GM18520 (cell line): ENCODE measurements at regions not wholly inside any gene's neighbourhood (a gene's known extent, or its start where the extent isn't known, plus 50 kb on each side); places are given as distances from the start of the nearest gene placed in this dataset.
"Not testable (repeated sequence)": the region's sequence is repeated elsewhere in the genome, so short reads cannot be mapped to it uniquely, and the experiment has no call there.

Source experiments
- ATAC-seq: cut with Tn5 transposase; IDR thresholded peaks from one replicate; pipeline ENCODE4 v1.9.1; 2021; ENCODE audit not compliant: unreplicated experiment

GRCh38 chr12:126910570-126910969, 1356.4 kb upstream of the TMEM132C start:
- no peak for ATAC-seq

DNA sequence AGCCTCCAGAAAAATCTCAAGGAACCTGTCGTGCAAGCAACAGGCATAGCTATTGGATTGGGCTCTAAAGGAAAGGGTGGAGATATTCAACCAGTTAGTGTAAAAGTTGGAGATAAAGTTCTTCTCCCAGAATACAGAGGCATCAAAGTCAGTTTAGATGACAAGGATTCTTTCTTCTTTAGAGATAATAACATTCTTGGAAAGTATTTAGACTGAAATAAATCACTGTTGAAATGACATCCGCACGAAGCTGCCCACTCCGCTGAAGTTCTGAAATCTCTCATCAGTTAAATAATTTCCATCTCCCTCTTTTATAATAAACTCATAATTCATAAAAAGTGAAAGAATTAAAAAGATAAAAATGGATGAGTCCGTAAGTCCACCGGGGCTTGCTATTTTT, 1354.9 kb upstream of the TMEM132C start:
- ATAC-seq = no peak

DNA sequence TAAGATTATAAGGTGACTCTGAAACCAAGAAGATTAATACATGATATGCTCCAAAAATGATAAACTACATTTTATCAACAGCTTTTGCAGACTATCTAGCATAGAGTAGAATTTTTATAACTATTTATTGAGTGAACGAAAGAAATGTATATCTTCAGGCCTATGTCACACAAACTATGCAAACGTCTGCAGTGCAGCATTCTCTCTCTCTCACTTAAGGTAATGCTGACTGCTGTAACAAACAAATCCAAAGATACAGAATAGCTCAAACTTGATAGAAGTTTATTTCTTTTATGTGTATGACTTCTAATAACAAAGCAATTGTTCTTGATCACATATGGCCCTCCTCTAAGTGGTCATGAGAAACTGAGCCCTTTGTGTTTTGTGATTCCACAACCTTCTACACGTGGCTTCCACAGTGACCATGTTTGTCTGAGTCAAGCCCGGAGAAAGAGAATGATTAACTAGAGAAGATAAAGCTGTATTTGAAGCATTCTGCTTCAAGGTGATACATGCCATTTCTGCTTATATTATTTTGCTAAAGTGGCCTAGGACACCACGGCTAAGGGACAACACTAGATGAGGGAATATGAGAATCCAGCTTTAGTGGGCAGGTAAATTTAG, 1352.7 kb upstream of the TMEM132C start:
- no peak for ATAC-seq

DNA sequence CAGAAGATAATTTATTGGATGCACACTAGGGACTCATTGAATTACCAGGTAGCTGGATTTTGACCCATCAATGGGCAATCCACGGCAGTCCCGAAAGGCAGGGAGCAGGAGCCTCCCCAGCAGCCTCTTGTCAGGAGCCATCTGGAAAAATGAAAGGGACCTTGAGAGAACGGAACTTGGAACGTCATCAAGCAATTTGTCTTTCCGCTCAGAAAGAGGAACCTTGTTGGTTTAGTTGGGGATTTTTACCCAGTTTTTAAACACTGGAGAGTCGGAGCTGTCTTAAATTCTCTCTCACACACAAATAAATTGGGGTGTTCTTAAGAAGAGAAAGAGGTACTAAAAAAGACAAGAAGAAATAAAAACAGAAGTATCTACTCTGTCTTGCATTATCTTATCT, 1351.7 kb upstream of the TMEM132C start:
- ATAC-seq = no peak

GRCh38 chr12:126926023-126926594, 1340.9 kb upstream of the TMEM132C start:
- no peak for ATAC-seq

DNA sequence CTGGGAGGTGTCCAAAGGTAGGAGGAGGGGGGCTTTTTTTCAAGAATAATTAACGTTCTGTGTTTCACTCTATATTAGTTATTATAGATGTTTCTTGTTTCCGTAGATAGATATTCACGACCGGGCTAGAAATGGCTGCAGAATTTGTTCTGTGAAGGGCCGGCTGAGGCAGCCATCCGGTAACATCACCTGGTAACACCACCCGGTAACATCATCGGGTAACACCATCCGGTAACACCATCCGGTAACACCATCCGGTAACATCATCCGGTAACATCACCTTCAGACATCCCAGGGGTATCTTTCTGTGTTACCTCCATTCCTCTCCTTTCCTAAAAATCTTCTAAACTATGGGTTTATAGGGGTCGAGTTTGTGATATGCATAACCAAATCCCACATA, 1336.7 kb upstream of the TMEM132C start:
- no peak for ATAC-seq

- no peak for ATAC-seq
Observed at GRCh38 chr12:126932156-126932555, 1334.8 kb upstream of the TMEM132C start.

DNA sequence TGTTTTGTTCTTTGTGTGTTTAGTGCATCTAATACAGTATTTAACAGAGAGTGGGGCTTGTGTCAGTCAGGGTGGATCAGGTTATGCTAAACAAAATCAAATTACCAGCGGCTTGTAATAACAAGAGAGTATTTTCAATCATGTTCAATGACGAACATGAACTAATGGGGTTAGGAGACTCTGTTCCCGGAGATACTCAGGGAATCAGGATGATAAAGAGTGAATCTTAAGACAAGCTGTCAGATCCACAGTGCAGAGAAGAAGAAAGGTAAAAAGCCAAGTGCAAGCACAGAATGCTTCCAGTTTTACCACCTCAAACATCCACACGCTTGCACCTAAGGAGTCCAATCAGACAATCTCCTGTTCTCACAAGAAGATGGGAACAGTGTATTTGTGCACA, 1331.5 kb upstream of the TMEM132C start:
- ATAC-seq = no peak

DNA sequence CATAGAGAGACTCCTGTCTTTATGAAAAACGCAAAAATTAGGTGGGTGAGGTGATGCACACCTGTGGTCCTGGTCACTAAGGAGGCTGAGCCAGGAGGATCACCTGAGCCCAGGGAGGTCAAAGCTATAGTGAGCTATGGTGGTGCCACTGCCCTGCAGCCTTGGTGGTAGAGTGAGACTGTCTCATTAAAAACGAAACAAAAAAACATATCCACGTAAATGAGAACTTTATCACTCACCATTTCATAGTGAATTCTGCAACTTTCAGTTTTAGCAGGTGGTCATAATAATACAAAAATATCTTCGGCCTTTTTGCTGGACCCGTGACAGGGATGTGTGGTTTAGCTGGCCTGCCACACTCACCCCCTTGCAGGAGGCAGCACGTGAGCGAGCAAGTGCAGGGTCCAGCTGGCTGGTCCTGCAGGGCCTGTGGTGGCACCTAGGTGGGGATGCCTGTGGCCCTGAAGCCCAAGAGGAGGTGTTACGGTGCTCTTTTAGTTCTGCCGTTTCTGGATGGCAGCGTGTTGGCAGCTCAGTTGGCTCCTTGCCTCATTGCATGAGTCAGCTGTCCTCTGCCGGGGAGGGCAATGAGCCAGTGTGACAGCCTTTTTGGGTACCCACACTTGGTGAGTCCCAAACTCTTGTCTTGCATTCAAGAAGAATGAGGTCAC, 1330.7 kb upstream of the TMEM132C start:
- no peak for ATAC-seq

DNA sequence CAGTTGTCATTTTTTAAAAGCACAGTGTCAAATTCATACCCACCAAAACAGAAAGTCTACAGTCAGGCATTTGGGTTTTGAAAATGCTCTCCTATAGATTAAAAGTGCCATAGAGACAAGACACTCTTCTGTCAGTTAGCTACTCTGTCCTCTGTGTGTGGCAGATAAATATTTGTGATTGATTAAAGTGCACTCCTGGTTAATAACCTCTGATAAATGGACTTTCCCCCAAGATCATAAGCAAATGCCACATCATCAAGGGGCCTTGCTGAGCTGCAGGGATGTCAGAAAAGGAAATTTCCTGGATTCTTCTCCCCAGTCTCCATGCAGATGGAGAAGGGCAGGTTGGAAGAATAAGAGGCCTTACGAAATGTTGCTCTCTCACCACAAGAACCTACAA, 1329.5 kb upstream of the TMEM132C start:
- no peak for ATAC-seq

- ATAC-seq = no peak
Observed at GRCh38 chr12:126944684-126945083, 1322.3 kb upstream of the TMEM132C start.

DNA sequence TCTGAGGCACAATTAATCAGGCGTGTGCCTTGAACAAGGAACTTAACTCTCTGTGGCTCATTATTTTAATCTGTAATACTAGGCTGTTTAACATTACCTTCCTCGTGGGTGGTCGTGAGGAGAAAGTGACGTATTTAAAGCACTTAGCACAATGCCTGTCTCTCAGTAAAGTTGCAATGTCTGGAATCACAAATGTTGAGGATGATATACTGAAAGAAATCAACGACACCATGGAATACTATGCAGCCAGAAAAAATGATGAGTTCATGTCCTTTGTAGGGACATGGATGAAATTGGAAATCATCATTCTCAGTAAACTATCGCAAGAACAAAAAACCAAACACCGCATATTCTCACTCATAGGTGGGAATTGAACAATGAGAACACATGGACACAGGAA, 1320.0 kb upstream of the TMEM132C start:
- ATAC-seq = not testable (repeated sequence)

DNA sequence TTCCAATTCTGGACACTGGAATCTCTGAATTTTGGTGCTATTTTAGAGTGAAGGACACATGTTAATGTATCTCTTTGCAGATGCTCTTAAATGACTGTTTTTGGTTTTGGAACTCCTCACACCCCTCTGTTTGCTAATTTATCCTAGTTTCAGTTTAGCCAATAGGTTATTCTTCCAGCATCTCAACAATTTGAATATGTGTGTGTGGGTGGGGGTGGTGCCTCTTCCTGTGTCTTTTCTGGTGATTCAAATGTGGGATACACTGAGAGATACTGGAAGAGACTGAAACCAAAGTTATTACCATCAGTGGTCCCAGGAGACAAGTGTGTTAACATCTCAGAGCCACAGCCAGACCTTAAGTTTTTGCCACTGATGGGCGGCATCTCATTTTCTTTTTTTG, 1317.4 kb upstream of the TMEM132C start:
- no peak for ATAC-seq

- ATAC-seq = no peak
Observed at GRCh38 chr12:126950266-126950665, 1316.7 kb upstream of the TMEM132C start.

DNA sequence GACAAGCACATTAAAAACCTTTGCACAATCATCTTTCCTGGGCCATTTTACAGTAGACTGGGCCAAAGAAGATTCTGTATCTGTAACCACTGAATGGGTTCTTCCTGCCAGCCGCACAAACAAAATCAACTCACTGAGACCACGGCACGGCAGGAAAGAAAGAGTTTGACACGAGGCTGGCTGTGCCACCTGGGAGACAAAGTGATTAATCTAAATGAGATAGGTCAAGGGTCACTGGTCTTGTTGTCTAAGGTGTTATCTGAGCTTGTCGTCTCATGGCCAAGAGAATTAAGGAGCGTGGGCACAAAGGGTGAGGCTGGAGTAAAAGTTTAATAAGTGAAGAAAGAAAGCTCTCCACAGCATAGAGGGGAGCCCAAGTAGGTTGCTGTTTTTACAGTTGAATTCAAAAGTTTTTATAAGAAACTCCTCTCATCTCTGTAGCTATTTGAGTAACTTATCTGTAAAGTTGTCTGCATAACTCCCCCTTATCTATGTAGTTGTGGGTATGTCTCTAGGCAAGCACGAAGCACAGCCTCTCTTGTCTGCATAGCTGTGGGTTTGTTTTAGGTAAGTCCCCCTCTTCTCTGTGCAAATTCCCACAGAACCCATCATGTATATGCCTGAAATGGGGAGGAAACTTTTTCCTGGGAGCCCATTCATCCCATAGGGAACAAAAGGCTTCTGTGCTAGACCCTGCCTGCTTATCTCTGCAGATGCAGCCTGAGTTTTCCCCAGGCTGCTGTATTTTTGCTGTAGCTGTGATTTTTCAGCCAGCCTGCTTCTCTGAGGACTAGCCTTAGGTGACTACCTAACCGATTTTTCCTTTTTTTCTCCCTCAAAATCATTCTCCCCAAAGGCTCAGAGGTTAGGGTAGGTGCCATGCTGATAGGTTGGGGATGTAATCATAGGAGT, 1314.6 kb upstream of the TMEM132C start:
- no peak for ATAC-seq

- no peak for ATAC-seq
Observed at GRCh38 chr12:126953365-126953889, 1313.5 kb upstream of the TMEM132C start.

DNA sequence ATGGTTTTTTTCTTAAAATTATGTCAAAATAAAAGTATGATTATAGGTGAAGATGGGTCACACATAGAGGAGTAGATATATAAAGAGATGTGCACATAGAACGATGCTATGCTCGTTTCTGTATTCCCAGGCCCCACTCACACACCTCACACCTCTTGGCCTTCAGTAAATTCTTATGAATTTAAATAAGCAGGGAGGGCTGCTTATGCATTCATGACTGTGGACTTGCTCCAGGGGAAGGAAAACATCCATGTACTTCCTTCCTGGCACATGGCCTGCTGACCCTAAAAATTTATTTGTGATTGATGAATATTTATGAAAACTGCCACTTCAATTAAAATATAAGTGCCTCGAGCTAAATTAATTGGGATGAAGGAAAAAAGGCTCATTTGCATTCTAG, 1306.7 kb upstream of the TMEM132C start:
- no peak for ATAC-seq

- no peak for ATAC-seq
Observed at GRCh38 chr12:126960709-126961108, 1306.3 kb upstream of the TMEM132C start.

DNA sequence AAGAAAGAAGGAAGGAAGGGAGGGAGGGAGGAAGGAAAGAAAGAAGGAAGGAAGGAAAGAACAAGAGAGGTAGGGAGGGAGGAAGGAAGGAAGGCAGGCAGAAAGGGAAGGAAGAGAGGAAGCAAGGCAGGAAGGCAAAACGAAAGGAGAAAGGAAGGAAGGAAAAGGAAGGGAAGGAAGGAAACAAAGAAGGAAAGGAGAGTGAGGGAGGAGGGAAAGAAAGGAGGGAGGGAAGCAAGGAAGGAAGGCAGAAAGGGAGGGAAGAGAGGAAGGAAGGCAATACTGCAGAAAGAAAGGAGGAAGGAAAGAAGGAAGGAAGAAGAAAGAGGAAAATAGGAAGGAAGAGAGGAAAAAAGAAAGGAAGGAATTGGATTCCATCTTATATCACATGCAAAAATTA, 1303.1 kb upstream of the TMEM132C start:
- no peak for ATAC-seq

GRCh38 chr12:126966498-126966897, 1300.5 kb upstream of the TMEM132C start:
- no peak for ATAC-seq

GRCh38 chr12:126967152-126967551, 1299.8 kb upstream of the TMEM132C start:
- no peak for ATAC-seq
